NCI-H226 (cell line): ENCODE measurements at regions not wholly inside any gene's neighbourhood (a gene's known extent, or its start where the extent isn't known, plus 50 kb on each side); places are given as distances from the start of the nearest gene placed in this dataset.

Experiments used
- DNase-seq: peaks from one replicate; pipeline ENCODE4 v3.0.0-alpha.2; 2015

DNA sequence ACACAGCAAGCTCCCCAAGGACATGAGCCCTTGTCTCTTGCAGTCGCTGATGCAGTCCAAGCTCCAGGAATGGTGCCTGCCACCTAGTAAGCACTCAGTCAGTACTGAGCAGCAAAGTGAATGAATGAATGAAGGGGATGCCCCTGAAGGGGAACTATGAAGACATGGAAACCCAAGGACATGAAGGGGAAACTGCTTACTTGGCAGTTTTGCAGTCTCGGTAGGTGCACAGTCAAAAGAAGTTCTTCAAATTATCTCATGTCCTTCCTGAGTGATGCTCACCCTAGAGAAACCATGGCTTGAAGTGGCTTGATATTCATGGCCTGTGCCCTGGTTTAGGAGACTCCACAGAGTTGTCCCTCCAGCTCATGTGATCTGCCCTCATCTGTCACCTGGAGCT is 102.1 kb upstream of the DLX2 start:
- no peak for DNase-seq

GRCh38 chr2:172205292-172205691 is 102.6 kb upstream of the DLX2 start:
- DNase-seq = no peak

GRCh38 chr2:172207911-172208310 is 105.2 kb upstream of the DLX2 start:
- DNase-seq = no peak

GRCh38 chr2:172208791-172209325 is 106.2 kb upstream of the DLX2 start:
- DNase-seq = peak; percentile 67

GRCh38 chr2:172210599-172210998 is 107.9 kb upstream of the DLX2 start:
- DNase-seq = no peak

DNA sequence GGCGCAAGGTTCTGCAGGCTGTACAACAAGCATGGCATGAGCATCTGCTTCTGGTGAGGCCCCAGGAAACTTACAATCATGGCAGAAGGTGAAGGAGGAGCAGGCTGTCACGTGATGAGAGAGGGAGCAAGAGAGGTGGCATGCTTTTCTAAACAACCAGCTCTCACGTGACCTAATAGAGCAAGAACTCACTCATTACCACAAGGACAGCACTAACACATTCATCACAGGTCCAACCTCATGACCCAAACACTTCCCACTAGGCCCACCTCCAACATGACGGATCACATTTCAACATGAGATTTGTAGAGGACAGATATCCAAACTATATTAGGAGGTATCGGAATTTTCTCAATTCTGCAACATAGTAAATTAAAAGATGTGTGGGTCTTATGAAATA is 108.8 kb upstream of the DLX2 start:
- DNase-seq = peak; percentile 34

DNA sequence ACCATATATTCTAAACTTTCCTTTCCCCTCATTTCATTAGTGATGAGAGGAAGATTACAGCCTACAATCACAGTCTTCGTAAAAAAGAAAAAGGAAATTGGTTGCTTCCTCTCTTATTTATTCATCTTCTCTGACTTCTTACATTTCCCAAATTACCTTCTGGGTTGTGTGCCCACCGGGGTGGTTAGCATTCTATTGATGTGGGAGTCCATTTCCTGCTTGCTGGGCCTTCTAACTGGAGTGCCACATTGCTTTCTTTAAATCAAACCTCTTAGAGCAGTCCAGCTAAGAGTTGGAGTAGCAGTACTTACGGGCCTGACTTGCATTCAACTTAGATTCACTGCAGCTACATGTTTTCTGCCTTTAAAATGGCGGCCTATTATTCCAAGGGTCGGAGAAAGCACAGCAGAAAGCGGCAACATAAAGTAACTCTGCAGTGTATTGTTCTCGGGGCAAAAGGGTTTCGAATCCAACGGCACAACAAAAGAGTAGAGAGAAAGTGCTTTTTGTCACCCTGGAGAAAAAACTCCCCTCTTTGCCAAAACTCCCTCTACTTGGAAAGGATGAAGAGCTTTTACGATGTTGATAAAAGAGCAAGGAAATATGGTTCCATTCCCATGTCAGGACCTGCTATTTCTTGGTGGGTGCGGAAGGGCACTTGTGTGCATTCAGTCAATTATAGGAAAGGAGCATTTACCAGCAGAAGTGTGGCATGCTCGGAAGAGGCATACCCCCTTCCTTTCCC is 110.6 kb upstream of the DLX2 start:
- DNase-seq = no peak

GRCh38 chr2:172214252-172214651 is 111.6 kb upstream of the DLX2 start:
- DNase-seq = no peak

DNA sequence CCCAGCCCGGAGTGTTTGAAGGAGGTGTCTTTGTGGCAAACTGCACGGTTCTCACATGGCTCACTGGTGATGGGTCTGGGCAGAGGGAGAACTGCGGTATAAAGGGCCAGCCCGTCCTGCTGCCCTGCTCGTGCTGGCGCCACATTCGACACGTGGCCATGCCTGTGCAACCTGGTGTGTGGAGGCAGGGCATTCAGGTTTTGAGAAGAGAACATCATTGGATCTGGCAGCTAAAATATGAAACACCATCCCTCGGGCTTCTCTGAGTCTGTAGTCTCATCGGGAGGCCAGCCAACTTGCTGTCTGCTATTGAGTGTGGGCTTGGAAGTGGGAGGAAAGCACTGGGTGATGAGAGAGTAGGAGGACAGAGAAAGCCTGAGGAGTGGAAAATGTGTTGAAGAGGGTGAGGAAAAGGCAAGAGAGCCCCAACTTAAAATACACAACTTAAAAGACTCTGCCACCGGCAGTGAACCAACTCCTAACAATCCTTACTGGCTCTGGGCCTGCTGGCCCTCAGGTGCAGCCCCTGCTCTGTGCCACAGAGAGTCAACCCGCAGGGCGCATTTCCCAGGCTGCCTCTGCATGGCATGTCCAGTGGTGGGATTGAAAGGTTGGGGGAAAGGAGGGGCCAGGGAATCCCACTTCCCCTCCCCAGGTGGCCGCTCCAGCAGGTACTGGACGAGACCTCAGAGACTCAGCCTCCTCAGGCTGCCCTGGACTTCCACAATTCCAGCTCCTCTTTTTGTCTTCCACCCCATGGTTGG is 112.7 kb upstream of the DLX2 start:
- DNase-seq = peak; percentile 83

DNA sequence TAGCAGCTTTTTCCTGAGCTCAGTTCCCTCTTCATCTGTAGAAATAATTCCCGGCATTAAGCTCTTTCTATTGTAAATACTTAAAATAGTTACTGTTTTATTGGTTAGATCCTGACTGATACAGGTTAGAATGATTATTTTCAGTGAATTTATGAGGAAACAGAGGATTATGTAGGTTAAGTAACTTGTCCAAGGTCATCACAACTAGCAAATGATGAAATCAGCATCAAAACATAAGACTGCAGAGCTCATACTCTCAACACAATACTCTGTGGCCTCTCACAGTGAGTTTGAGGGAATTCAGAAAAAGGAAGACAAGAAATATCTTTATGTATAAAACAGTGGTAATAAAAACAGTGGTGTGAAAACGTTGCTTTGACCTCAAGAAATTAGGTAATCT is 113.2 kb upstream of the DLX2 start:
- no peak for DNase-seq

DNA sequence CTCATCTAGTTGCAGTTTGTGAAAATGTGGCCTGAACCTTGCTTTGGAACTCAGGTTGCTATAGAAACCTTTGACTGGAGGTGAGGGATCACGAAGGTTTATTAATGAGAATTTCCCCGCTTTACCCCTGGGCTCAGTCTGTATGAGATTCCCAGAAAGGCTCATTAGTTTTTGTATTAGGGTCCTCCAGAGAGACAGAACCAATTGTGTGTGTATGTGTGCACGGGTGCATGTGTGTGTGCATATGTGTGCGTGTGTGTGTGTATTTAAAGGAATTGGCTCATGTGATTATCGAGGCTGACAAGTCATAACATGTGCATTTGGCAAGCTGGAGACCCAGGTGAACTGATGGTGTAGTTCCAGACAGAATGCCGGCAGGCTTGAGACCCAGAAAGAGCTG is 113.8 kb upstream of the DLX2 start:
- no peak for DNase-seq

GRCh38 chr2:172219201-172219600 is 116.5 kb upstream of the DLX2 start:
- DNase-seq = no peak

- no peak for DNase-seq
These were observed 117.4 kb upstream of the DLX2 start for GRCh38 chr2:172220121-172220520.

- no peak for DNase-seq
These were observed 120.9 kb upstream of the DLX2 start for GRCh38 chr2:172223601-172224054.

DNA sequence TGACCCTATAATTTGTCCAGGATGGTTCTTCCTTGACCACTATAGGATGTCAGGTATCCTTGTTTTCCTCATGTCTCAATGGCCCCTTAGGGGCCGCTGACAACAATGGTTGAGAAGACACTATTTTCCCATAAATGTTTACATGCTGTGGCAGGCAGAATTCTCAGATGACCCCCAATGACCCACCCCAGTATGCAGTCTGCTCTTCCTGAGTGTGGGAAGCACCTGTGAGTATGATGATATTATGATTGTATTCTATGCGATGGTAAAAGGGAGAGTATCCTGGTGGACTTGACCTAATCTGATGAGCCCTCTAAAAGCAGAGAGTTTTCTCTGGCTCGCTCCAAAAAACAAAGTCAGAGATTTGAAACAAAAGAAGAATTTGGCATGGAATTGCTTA is 123.1 kb upstream of the DLX2 start:
- no peak for DNase-seq

DNA sequence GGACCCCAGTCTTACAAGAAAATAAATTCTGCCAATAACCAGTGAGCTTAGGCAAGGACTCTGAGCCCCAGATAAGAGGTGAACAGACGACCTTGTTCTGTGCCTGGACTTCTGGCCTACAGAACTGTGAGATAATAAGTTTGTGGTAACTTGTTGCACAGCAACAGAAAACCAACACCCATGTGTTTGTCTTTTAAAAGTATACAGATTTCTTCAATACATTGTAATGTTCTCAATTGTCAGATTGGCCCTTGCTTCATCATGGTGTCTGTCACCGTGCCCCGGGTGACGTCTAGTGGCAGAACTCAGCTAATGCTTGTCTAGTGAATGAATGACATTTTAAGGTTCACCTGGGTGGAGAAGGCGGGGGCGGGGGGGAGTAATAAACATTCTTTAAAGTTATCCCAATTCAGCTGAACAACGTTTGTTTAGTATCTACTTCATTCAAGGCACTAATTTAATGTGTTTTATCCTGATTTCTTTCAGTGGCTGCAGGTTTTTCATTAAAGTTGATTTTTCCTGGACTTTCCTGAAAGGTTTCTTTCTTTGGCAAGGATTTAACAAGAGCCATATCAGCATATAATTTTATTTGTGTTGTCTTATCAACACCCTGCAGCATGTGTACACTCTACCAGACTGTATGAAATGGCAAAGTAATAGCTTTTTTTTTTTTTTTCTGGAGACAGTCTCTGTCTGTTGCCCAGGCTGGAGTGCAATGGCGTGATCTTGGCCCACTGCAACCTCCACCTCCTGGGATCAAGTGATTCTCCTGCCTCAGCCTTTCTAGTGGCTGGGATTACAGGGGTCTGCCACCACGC is 123.8 kb upstream of the DLX2 start:
- no peak for DNase-seq

GRCh38 chr2:172227719-172228118 is 125.0 kb upstream of the DLX2 start:
- no peak for DNase-seq

DNA sequence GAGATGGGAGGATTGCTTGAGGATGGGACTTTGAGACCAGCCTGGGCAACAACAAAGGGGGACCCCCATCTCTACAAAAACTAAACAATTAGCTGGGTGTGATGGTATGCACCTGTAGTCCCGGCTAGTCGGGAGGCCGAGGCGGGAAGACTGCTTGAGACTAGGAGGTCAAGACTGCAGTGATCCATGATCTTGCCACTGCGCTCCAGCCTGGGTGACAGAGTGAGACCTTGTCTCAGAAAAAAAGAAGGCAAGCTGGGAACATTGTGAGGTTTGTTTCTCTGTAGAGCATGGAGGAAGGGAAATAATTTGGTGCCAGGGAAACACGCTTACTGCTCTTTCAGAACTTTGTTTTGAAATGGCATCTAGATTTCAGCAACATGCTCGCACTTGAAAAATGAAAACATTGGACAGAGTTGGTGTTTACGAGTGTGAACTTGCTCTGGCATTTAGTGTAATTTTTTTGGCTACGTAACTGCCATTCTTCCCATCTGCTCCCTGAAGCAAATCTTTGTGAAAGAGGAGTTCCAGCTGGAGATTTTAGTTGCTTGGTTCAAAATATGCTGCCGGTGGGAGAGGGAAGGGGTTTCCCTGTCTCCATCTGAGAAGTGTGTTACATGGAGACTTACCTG is 125.6 kb upstream of the DLX2 start:
- DNase-seq = no peak

DNA sequence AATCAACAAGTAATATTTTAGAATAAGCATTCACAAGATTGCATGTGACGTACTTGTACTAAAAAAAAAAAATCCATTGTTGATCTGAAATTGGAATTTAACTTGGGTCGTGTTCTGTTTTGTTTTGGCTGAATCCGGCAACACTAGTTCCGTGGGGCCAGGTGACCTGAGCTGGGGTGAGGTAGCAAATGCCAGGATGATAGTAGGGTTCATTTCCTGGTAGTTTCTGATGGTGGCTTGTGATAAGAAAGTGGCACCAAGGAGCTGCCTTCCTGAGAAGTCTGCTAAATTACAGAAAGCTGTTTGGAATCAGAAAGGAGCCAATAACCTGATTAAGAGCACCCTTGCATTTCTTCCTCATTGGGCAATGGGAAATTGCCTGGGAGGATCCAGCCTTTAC is 126.4 kb upstream of the DLX2 start:
- DNase-seq = no peak

DNA sequence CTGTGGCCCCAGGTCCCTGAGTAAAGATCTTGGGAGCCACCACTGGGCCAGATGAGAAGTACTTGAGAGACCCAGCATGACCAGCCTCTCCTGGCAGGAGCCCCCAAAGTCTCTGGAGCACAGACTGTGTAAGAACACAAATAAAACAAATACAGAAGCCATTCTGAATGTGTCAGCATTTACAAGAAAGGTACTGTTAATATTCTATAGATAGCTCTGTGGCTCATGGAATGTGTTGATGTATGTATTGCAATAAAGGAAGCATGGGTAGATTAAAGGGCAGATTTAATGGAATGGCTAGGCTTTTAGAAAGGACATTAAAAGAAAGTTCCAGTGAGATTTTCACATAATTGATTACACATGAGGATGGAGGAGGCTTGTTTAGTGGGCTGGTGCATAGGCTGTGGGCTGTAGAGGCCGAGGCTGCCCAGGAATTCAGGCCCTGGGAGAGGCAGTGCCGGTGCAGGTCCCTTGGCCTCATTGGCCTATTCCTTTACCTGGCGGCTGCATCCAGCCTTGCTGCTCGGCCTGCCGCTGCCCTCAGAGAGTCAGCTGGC is 127.7 kb upstream of the DLX2 start:
- no peak for DNase-seq

GRCh38 chr2:172230889-172231401 is 128.2 kb upstream of the DLX2 start:
- DNase-seq = peak; percentile 97

- peak; percentile 31 for DNase-seq
These were observed 128.8 kb upstream of the DLX2 start for GRCh38 chr2:172231508-172231907.
